K562 (cell line): ENCODE measurements at regions not wholly inside any gene's neighbourhood (a gene's known extent, or its start where the extent isn't known, plus 50 kb on each side); places are given as distances from the start of the nearest gene placed in this dataset.

ENCODE experiments used
- ATAC-seq: fragments of 200-7000 bp; cut with Tn5 transposase; 3 replicates; pipeline ENCODE4 v1.9.1; 2020; ENCODE audit warnings: moderate library complexity
- BruUV-seq: library from RNA; stranded (reverse); fragments of 400-500 nt; replicated peaks from 2 replicates; lab custom pipeline; 2021; lab: Mats Ljungman, UMichigan
- CTCF ChIA-PET: fragments of 300-600 bp; formaldehyde crosslinking; extraction: SDS; loops from one replicate; lab custom pipeline; 2021; ENCODE audit warnings: low intra/inter-chr PET ratio; lab: Yijun Ruan, JAX
- POLR2A ChIA-PET: fragments of 300-600, 350-650 bp; sonication (Branson Sonifier 250); formaldehyde crosslinking; extraction: SDS; loops from one replicate; lab custom pipeline; 2021; ENCODE audit warnings: antibody characterized with exemption, inconsistent platforms; lab: Yijun Ruan, JAX
- DNase-seq, 4 experiments: peaks; one replicate each; pipeline versions ENCODE4 v3.0.0 to v3.0.0-alpha.2; 2011 to 2018; ENCODE audit warnings: low spot score in 3 of 4, mixed read lengths in 3 of 4; ENCODE audit errors: extremely low read depth in 1 of 4
- FAIRE-seq: peaks from 2 replicates; lab custom pipeline; 2011; peaks lifted over from hg19 to GRCh38; lab: Jason Lieb, UNC
- H2AFZ ChIP-seq: 2 replicates; pipeline ENCODE4 v1.6.0; 2011; ENCODE audit warnings: low read depth, low read length, control low read depth, inconsistent platforms
- H3K27ac ChIP-seq: fragments of 200-600 bp; 3 replicates; pipeline ENCODE4 v1.8.0; 2011; ENCODE audit warnings: low read depth, mild to moderate bottlenecking, control low read depth, inconsistent platforms, low read length, moderate library complexity, mixed read lengths; ENCODE audit errors: extremely low read depth
- H3K27me3 ChIP-seq, 2 experiments: fragments of 300-600 bp in 1 of 2; 2 replicates in 1 of 2; 3 replicates in 1 of 2; pipeline versions ENCODE4 v1.6.0 to v1.8.0; 2011; ENCODE audit warnings: inconsistent platforms in 2 of 2, low read length in 2 of 2, mild to moderate bottlenecking in 1 of 2, mixed read lengths in 1 of 2, moderate library complexity in 1 of 2; ENCODE audit not compliant: control insufficient read depth in 2 of 2, insufficient read depth in 2 of 2
- H3K36me3 ChIP-seq: fragments of 300-600 bp; 3 replicates; pipeline ENCODE4 v1.8.0; 2011; ENCODE audit warnings: mild to moderate bottlenecking, low read length, inconsistent platforms; ENCODE audit not compliant: control insufficient read depth, insufficient read depth
- H3K4me1 ChIP-seq, 2 experiments: fragments of 200-600 bp in 1 of 2; replicated peaks in 1 of 2; 2 replicates in 1 of 2; 3 replicates in 1 of 2; pipeline versions ENCODE4 v1.5.1 to v1.8.0; 2011; ENCODE audit warnings: inconsistent platforms in 2 of 2, low read length in 2 of 2, mild to moderate bottlenecking in 1 of 2, mixed read lengths in 1 of 2, moderate library complexity in 1 of 2; ENCODE audit not compliant: control insufficient read depth in 2 of 2, insufficient read depth in 2 of 2
- H3K4me2 ChIP-seq: 2 replicates; pipeline ENCODE4 v1.6.1; 2011; ENCODE audit warnings: low read length, control low read depth, inconsistent platforms, mixed read lengths; ENCODE audit not compliant: insufficient read depth
- H3K4me3 ChIP-seq: fragments of 200-600 bp; sonication (generic), shearing (Covaris generic); 2 replicates; pipeline ENCODE4 v1.5.1; 2016; ENCODE audit warnings: control low read depth, inconsistent platforms
- H3K79me2 ChIP-seq: fragments of 200-600 bp; 3 replicates; pipeline ENCODE4 v1.8.0; 2011; ENCODE audit warnings: low read length, inconsistent platforms; ENCODE audit not compliant: control insufficient read depth, insufficient read depth
- H3K9ac ChIP-seq, 2 experiments: 2 replicates each; pipeline versions ENCODE4 v1.6.0 to v1.6.1; 2011; ENCODE audit warnings: low read depth in 2 of 2, low read length in 2 of 2, control low read depth in 1 of 2, inconsistent platforms in 1 of 2, mild to moderate bottlenecking in 1 of 2, mixed read lengths in 1 of 2; ENCODE audit not compliant: insufficient read depth in 1 of 2
- H3K9me1 ChIP-seq: one replicate; pipeline ENCODE4 v1.6.0; 2011; ENCODE audit warnings: inconsistent platforms, mild to moderate bottlenecking, low read length, moderate library complexity; ENCODE audit not compliant: control insufficient read depth, insufficient read depth
- H3K9me3 ChIP-seq: replicated peaks from 2 replicates; pipeline ENCODE4 v1.5.1; 2011; ENCODE audit warnings: low read depth, low read length, inconsistent platforms; ENCODE audit not compliant: control insufficient read depth, insufficient read depth
- H4K20me1 ChIP-seq: replicated peaks from 2 replicates; pipeline ENCODE4 v1.6.1; 2011; ENCODE audit warnings: low read length, inconsistent platforms, mixed read lengths; ENCODE audit not compliant: control insufficient read depth, insufficient read depth
- BHLHE40 ChIP-seq: IDR thresholded peaks from 2 replicates; pipeline ENCODE4 v1.6.1; 2011; ENCODE audit warnings: low read length, improper control_type of control experiment
- BRCA1 ChIP-seq, 2 experiments: fragments of 450-650 bp in 1 of 2; sonication (generic) in 1 of 2; formaldehyde crosslinking in 1 of 2; IDR thresholded peaks; 2 replicates each; pipeline versions ENCODE4 v1.5.0 to v1.6.1; 2017 to 2020; ENCODE audit warnings: mild to moderate bottlenecking in 1 of 2, missing genetic modification reagents in 1 of 2
- C11orf30 ChIP-seq: fragments of 450-650 bp; IDR thresholded peaks from 2 replicates; pipeline ENCODE4 v1.6.1; 2016; ENCODE audit warnings: low read depth, mild to moderate bottlenecking
- CTBP1 ChIP-seq: fragments of 450-650 bp; IDR thresholded peaks from 2 replicates; pipeline ENCODE4 v1.6.1; 2016; ENCODE audit warnings: borderline replicate concordance
- FOXA3 ChIP-seq, 2 experiments: fragments of 450-650 bp in 1 of 2; sonication (generic) in 1 of 2; formaldehyde crosslinking; IDR thresholded peaks in 1 of 2; conservative IDR thresholded peaks in 1 of 2; 2 replicates each; pipeline versions ENCODE4 v1.4.0 to v1.8.0; 2020 to 2022; ENCODE audit warnings: mild to moderate bottlenecking in 2 of 2, missing genetic modification reagents in 1 of 2
- GABPB2 ChIP-seq: fragments of 250-450 bp; sonication (Bioruptor Pico); conservative IDR thresholded peaks from 2 replicates; pipeline ENCODE4 v1.5.1; 2021; ENCODE audit warnings: mild to moderate bottlenecking
- GATAD2A ChIP-seq: fragments of 450-650 bp; IDR thresholded peaks from 2 replicates; pipeline ENCODE4 v1.6.1; 2017
- NFIX ChIP-seq: fragments of 250-450 bp; sonication (Bioruptor Pico); IDR thresholded peaks from 2 replicates; pipeline ENCODE4 v1.4.0; 2020; ENCODE audit warnings: low read depth, mild to moderate bottlenecking, moderate library complexity
- POLR2G ChIP-seq: fragments of 200-400 bp; formaldehyde crosslinking; IDR thresholded peaks from 2 replicates; pipeline ENCODE4 v1.6.1; 2017; ENCODE audit warnings: low read depth, mild to moderate bottlenecking, antibody characterized with exemption, low read length, moderate library complexity
- PRPF4 ChIP-seq: fragments of 200-400 bp; formaldehyde crosslinking; IDR thresholded peaks from one replicate; pipeline ENCODE4 v1.6.1; 2017; ENCODE audit warnings: low read length, low read depth, mild to moderate bottlenecking; ENCODE audit not compliant: insufficient read depth, poor library complexity, severe bottlenecking
- PURB ChIP-seq: sonication (generic); formaldehyde crosslinking; IDR thresholded peaks from 2 replicates; pipeline ENCODE4 v1.9.0; 2021; ENCODE audit warnings: low read depth, mild to moderate bottlenecking, missing genetic modification reagents
- SIRT6 ChIP-seq: IDR thresholded peaks from one replicate; pipeline ENCODE4 v1.6.1; 2012; ENCODE audit warnings: low read depth, mild to moderate bottlenecking, control low read depth, inconsistent platforms, low read length, moderate library complexity
- STAT5A ChIP-seq: IDR thresholded peaks from 2 replicates; pipeline ENCODE4 v1.6.1; 2012; ENCODE audit warnings: low read length, inconsistent platforms, borderline replicate concordance
- WGBS: fragments of 100-300 bp; shearing (Covaris generic); methylation state at CpG from one replicate; pipeline ENCODE4 v1.1.6; 2016; ENCODE audit warnings: low coverage, mixed read lengths; ENCODE audit not compliant: insufficient coverage; ENCODE audit errors: missing lambda C conversion rate; 5-methylcytosine and 5-hydroxymethylcytosine counted together
- in situ Hi-C: fragments of 300-500 bp; cut with MboI; formaldehyde crosslinking; loops from 4 replicates; pipeline ENCODE4 v1.15.0; 2018; ENCODE audit warnings: inconsistent platforms, mixed read lengths
- intact Hi-C: fragments of 100-400 bp; cut with micrococcal nuclease; formaldehyde crosslinking; loops from 2 replicates; pipeline ENCODE4 v1.14.2; 2022
- TF ChIP-seq, protein P1 (sequence below): fragments of 250-450 bp; sonication (Bioruptor Pico); IDR thresholded peaks from 2 replicates; pipeline ENCODE4 v1.6.1; 2021; ENCODE audit warnings: mild to moderate bottlenecking

- TF ChIP-seq, protein P1, sequence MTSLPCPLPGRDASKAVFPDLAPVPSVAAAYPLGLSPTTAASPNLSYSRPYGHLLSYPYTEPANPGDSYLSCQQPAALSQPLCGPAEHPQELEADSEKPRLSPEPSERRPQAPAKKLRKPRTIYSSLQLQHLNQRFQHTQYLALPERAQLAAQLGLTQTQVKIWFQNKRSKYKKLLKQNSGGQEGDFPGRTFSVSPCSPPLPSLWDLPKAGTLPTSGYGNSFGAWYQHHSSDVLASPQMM (CRISPR knock-in tag): no peak
- no peak for TF ChIP-seq PURB (CRISPR knock-in tag)
- TF ChIP-seq CTBP1: peak; percentile 35; the same call in 1 of the 2 replicates
These were observed 131.8 kb upstream of the GRB10 start (continued) for GRCh38 chr7:50914460-50914859.

DNA sequence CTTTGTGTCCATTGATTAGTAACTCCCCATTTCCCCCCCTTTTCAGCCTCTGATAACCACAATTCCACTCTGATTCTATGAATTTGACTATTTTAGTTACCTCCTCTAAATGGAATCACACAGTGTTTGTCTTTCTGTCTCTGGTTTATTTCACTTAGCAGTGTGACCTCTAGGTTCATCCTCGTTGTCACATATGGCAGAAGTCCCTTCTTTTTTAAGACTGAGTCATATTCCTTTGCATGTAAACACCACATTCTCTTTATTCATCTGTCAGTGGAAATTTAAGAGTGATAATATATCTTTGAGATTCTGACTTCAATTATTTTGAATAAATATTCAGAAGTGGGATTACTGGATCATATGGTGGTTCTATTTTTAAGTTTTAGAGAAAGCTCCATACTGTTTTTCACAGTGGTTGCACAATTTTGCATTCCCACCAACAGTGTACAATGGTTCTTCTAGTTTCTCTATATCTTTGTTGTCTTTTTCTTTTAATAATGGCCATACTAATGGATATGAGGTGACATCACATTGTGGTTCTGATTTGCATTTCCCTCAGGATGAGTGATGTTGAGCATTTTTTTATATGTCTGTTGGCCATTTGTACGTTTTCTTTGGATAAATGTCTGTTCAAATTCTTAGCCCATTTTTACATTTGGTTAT lies 126.1 kb upstream of the GRB10 start:
- H2AFZ ChIP-seq: no peak overlapping the region
- 0% methylated on average over 2 of the region's 2 CpGs for WGBS
- H3K9ac ChIP-seq: no peak overlapping the region
- H3K9me1 ChIP-seq: no peaks in the 10 kb centered on the region
- H3K4me3 ChIP-seq: no peak overlapping the region
- DNase-seq (no peak), FAIRE-seq (no peak), ATAC-seq (no peak)
- no peaks in the 10 kb centered on the region for H3K36me3 ChIP-seq
- H3K4me2 ChIP-seq: no peak overlapping the region
- no peaks in the 10 kb centered on the region for H3K4me1 ChIP-seq
- intact Hi-C loops: no loop called here
- TF ChIP-seq PRPF4: no peak
- no peak for TF ChIP-seq BHLHE40
- no peak for TF ChIP-seq GATAD2A
- TF ChIP-seq C11orf30: no peak
- TF ChIP-seq FOXA3 (CRISPR knock-in tag; conservative IDR thresholded peaks at IDR 0.05 in 1 of 2, IDR thresholded peaks at IDR 0.05 in 1 of 2): no peak
- TF ChIP-seq BRCA1 (IDR thresholded peaks at IDR 0.05): no peak
- TF ChIP-seq BRCA1 (CRISPR knock-in tag; IDR thresholded peaks at IDR 0.05): no peak
- no peak for TF ChIP-seq SIRT6
- no peak for TF ChIP-seq NFIX (CRISPR knock-in tag)
- TF ChIP-seq POLR2G: no peak
- no peak for TF ChIP-seq STAT5A
- no peak for TF ChIP-seq GABPB2 (CRISPR knock-in tag)
- TF ChIP-seq, all 486 proteins: peak for 0
- BruUV-seq: no TSS peak
- Histone ChIP-seq H3K79me2 (no peaks in the 10 kb centered on the region), H3K9me3 (no peaks in the 10 kb centered on the region), H3K27ac (no peak overlapping the region), H4K20me1 (no peaks in the 10 kb centered on the region), H3K27me3 (no peaks in the 10 kb centered on the region)
- CTCF ChIA-PET: no interaction called here
- in situ Hi-C loops: no loop called here
- POLR2A ChIA-PET: interaction anchor here (0.9 to 1.1 kb wide), 2 partner anchors 8 to 21 kb away, joined by 3 read pairs; no protein-coding TSS in a partner anchor
